ENCODE measurements at regions not wholly inside any gene's neighbourhood (a gene's known extent, or its start where the extent isn't known, plus 50 kb on each side); places are given as distances from the start of the nearest gene placed in this dataset.

- TF ChIP-seq POLR2A (IDR thresholded peaks at IDR 0.05): no peak
- TF ChIP-seq, protein P1, sequence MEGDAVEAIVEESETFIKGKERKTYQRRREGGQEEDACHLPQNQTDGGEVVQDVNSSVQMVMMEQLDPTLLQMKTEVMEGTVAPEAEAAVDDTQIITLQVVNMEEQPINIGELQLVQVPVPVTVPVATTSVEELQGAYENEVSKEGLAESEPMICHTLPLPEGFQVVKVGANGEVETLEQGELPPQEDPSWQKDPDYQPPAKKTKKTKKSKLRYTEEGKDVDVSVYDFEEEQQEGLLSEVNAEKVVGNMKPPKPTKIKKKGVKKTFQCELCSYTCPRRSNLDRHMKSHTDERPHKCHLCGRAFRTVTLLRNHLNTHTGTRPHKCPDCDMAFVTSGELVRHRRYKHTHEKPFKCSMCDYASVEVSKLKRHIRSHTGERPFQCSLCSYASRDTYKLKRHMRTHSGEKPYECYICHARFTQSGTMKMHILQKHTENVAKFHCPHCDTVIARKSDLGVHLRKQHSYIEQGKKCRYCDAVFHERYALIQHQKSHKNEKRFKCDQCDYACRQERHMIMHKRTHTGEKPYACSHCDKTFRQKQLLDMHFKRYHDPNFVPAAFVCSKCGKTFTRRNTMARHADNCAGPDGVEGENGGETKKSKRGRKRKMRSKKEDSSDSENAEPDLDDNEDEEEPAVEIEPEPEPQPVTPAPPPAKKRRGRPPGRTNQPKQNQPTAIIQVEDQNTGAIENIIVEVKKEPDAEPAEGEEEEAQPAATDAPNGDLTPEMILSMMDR (IDR thresholded peaks at IDR 0.05 in 8 of 11, conservative IDR thresholded peaks at IDR 0.05 in 3 of 11): no peak
These were observed 210.4 kb downstream of the ALDH8A1 start for GRCh38 chr6:134739299-134740026.

Measured in spleen (tissue), 7 donors.